Stomach smooth muscle (tissue), 2 donors: ENCODE measurements at regions not wholly inside any gene's neighbourhood (a gene's known extent, or its start where the extent isn't known, plus 50 kb on each side); places are given as distances from the start of the nearest gene placed in this dataset.

Experiments
- H3K27ac ChIP-seq: one replicate; pipeline ENCODE4 v1.7.0; 2013; ENCODE audit warnings: mild to moderate bottlenecking, low read length, inconsistent platforms
- H3K27me3 ChIP-seq, 2 donors: one replicate each; pipeline ENCODE4 v1.7.0; 2013; ENCODE audit warnings: low read length in 2 of 2; ENCODE audit not compliant: insufficient read depth in 2 of 2, control insufficient read depth in 1 of 2
- H3K36me3 ChIP-seq, 2 donors: one replicate each; pipeline ENCODE4 v1.7.0; 2013; ENCODE audit warnings: low read length in 2 of 2; ENCODE audit not compliant: control insufficient read depth in 2 of 2, insufficient read depth in 2 of 2
- H3K4me1 ChIP-seq: one replicate; pipeline ENCODE4 v1.7.0; 2013; ENCODE audit warnings: low read length; ENCODE audit not compliant: control insufficient read depth, insufficient read depth
- H3K4me3 ChIP-seq, 2 donors: one replicate each; pipeline ENCODE4 v1.7.0; 2013; ENCODE audit warnings: low read length in 2 of 2
- H3K9ac ChIP-seq, 2 donors: one replicate each; pipeline ENCODE4 v1.7.0; 2013; ENCODE audit warnings: low read length in 2 of 2, mild to moderate bottlenecking in 1 of 2
- H3K9me3 ChIP-seq, 2 donors: one replicate each; pipeline ENCODE4 v1.7.0; 2013; ENCODE audit warnings: low read length in 2 of 2; ENCODE audit not compliant: control insufficient read depth in 2 of 2
- donor health status: healthy.
- donor health status: Pancreatic carcinoma.

DNA sequence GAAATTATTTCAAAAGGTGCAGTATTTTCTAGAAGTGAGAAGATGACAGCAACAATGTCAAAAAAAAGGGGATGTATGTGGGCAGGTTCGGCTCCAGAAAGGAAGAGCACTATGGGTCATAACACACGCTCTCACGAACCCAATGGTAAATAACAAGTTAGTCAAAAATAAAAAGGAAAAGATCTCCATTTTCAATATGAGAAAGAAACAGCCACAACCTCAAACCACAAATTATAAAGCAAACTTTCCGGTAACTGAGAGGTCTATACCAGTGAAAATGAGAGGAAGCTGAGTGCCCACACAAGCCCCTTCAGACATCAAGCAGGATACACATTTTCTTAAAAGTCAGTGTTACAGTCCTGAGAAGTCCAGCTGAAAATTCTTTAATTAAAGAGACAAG, 398.5 kb upstream of the RPS23 start:
- H3K27ac ChIP-seq = no peak overlapping the region

DNA sequence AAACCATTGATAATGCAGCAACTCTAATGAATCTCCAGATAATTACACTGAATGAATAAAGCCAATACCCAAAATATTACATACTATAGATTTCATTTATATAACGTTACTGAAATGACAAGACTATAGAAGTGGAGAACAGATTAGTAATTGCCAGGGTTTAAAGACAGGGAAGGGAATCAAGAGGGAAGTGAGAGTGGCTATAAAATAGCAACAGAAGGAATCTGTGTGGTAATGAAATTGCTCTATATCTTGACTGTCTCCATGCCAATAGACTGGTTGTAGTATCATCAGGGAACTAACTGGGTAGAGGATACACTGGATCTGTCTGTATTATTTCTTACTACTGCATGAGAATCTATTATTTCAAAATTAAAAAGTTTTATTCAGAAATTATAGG, 396.5 kb upstream of the RPS23 start:
- Histone ChIP-seq H3K4me3 (no peak overlapping the region), H3K4me1 (no peaks in the 10 kb centered on the region), H3K27ac (no peak overlapping the region), H3K36me3 (no peaks in the 10 kb centered on the region), H3K27me3 (no peaks in the 10 kb centered on the region), H3K9me3 (no peaks in the 10 kb centered on the region), H3K9ac (no peak overlapping the region)

More for the DNA sequence above, 398.5 kb upstream of the RPS23 start:
- Histone ChIP-seq H3K36me3 (no peaks in the 10 kb centered on the region), H3K9me3 (no peaks in the 10 kb centered on the region), H3K4me1 (no peaks in the 10 kb centered on the region), H3K27me3 (no peaks in the 10 kb centered on the region), H3K4me3 (no peak overlapping the region), H3K9ac (no peak overlapping the region)

DNA sequence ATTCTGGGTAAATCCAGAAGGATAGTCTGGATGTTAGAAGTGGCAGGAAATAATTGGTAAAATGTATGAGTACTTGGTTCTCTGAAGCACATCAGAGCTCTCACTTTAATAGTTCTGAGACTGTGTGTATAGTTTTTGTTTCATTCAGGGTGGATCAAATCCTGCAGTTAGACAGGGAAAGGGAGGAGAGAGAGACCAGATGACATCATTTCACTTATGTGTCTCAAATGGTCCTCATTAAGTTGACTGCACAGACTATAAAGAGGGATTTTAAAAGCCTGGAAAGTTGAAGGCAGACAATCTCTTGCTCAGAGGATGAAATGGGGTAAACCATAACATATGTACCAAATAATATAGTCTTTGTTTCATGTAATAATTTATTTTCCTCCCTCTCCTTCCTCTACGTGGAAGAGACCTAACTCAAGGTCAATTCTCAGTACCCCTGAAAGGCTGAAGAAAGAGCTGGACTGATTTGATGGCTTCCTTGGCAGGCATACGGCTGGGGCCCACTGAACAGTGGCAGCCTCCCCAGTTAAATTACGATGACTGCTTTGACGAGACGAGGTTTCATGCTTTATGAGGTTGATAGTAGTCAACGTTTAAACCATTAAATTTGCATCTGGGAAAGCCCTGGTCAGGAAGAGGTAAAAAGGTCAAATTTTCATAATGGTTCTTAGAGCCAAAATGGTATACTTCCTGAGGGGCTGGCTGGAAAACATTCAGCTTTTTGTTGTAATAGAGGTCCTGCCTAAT, 395.1 kb upstream of the RPS23 start:
- H3K9me3 ChIP-seq = no peaks in the 10 kb centered on the region

DNA sequence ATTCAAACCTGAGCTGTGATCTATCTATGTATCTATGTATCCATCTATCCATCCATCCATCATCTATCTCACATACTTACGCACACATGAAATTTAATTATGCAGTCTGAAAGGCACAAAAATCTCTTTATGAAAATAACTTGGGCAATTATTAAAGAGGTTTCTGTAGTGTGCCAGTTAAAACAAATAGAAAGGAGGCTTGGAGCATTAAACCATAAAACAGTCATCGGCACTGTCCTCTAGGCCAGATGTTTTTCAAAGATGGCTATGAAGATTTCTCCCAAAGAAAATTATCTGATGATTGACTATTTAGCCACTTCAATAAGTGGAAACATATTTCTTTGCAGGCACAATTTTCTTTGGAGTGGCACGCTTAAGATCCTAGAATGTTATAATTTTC, 392.5 kb upstream of the RPS23 start:
- Histone ChIP-seq H3K27ac (no peak overlapping the region), H3K9ac (no peak overlapping the region), H3K9me3 (no peaks in the 10 kb centered on the region), H3K4me1 (no peaks in the 10 kb centered on the region), H3K4me3 (no peak overlapping the region), H3K36me3 (no peaks in the 10 kb centered on the region), H3K27me3 (no peaks in the 10 kb centered on the region)

More for the DNA sequence above, 395.1 kb upstream of the RPS23 start:
- Histone ChIP-seq H3K27ac (no peak overlapping the region), H3K4me3 (no peak overlapping the region), H3K9ac (no peak overlapping the region), H3K27me3 (no peaks in the 10 kb centered on the region), H3K4me1 (no peaks in the 10 kb centered on the region), H3K36me3 (no peaks in the 10 kb centered on the region)

- no peak overlapping the region for H3K27ac ChIP-seq
- H3K9me3 ChIP-seq = no peaks in the 10 kb centered on the region
- H3K9ac ChIP-seq = no peak overlapping the region
- H3K27me3 ChIP-seq = no peaks in the 10 kb centered on the region
- no peak overlapping the region for H3K4me3 ChIP-seq
- no peaks in the 10 kb centered on the region for H3K36me3 ChIP-seq
- H3K4me1 ChIP-seq = no peaks in the 10 kb centered on the region
These were observed 391.6 kb upstream of the RPS23 start for GRCh38 chr5:82669720-82670119.

DNA sequence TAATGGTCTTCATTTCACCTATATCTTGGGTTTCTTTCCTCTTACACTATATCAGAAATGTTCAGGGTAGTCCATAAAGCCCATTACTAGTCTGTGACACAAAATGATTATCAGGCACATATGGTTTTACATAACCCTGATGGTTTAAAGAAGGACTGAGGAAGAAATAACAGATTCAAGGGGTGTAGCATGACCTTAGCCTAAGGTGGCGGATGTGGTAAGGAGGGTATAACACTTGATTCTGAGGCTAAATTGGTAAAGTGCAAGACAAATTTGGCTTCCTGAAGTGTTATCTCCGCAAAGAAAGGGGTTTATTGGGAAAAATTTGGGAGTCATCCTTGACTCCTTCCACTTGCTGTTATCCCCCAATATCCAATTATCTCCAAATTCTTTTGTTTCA, 388.2 kb upstream of the RPS23 start:
- Histone ChIP-seq H3K27ac (no peak overlapping the region), H3K9me3 (no peaks in the 10 kb centered on the region), H3K27me3 (no peaks in the 10 kb centered on the region), H3K4me3 (no peak overlapping the region), H3K4me1 (no peaks in the 10 kb centered on the region), H3K36me3 (no peaks in the 10 kb centered on the region), H3K9ac (no peak overlapping the region)

- no peaks in the 10 kb centered on the region for H3K27me3 ChIP-seq
- no peak overlapping the region for H3K27ac ChIP-seq
- no peaks in the 10 kb centered on the region for H3K36me3 ChIP-seq
- no peaks in the 10 kb centered on the region for H3K4me1 ChIP-seq
- no peak overlapping the region for H3K9ac ChIP-seq
- no peaks in the 10 kb centered on the region for H3K9me3 ChIP-seq
- H3K4me3 ChIP-seq = no peak overlapping the region
These were observed 386.6 kb upstream of the RPS23 start for GRCh38 chr5:82664732-82665131.

GRCh38 chr5:82663225-82663624, 385.1 kb upstream of the RPS23 start:
- no peaks in the 10 kb centered on the region for H3K36me3 ChIP-seq
- H3K9ac ChIP-seq = no peak overlapping the region
- no peaks in the 10 kb centered on the region for H3K4me1 ChIP-seq
- H3K9me3 ChIP-seq = no peaks in the 10 kb centered on the region
- no peaks in the 10 kb centered on the region for H3K27me3 ChIP-seq
- no peak overlapping the region for H3K27ac ChIP-seq
- H3K4me3 ChIP-seq = no peak overlapping the region

DNA sequence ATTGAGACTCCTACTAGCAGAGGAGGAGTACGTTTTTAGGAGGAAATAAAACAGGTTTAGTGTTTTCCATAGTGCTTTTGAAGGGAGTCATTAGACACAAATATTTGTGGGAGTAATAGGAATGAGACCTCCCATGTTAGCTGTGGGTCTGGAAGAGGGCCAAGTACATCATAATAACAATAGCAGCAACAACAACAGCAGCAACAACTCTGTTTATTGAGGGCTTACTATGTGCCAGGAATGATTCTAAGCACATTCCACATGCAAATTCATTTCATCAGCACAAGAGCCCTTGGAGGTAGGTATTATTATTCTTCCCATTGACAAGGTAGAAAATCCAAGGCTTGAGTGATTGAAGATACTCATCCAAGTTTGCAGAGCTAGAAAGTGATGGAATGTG, 384.2 kb upstream of the RPS23 start:
- H3K36me3 ChIP-seq = no peaks in the 10 kb centered on the region
- H3K4me1 ChIP-seq = no peaks in the 10 kb centered on the region

DNA sequence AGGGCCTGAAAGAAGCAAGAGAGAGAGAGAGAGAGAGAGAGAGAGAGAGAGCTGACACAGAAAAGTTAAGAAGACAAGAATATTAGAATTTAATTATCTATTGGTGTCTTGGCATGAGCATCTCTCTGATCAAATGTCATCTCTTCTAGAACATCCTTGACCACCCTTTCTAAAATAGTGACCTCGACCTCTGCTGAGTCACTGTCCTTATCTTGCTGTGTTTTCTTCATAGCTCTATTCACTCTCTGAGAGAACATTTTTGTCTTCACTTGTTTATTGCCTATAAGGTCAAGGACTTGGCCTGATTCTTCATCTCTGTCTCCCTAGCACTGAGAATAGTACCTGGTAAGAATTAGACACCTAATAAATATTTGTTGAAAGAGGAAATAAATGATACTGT, 383.8 kb upstream of the RPS23 start:
- H3K9me3 ChIP-seq = no peaks in the 10 kb centered on the region
- H3K4me1 ChIP-seq = no peaks in the 10 kb centered on the region
- no peaks in the 10 kb centered on the region for H3K27me3 ChIP-seq
- H3K9ac ChIP-seq = no peak overlapping the region
- H3K4me3 ChIP-seq = no peak overlapping the region
- H3K36me3 ChIP-seq = no peaks in the 10 kb centered on the region
- H3K27ac ChIP-seq = no peak overlapping the region

More for the DNA sequence above, 384.2 kb upstream of the RPS23 start:
- no peak overlapping the region for H3K27ac ChIP-seq
- no peaks in the 10 kb centered on the region for H3K27me3 ChIP-seq
- no peaks in the 10 kb centered on the region for H3K9me3 ChIP-seq
- no peak overlapping the region for H3K9ac ChIP-seq
- H3K4me3 ChIP-seq = no peak overlapping the region

DNA sequence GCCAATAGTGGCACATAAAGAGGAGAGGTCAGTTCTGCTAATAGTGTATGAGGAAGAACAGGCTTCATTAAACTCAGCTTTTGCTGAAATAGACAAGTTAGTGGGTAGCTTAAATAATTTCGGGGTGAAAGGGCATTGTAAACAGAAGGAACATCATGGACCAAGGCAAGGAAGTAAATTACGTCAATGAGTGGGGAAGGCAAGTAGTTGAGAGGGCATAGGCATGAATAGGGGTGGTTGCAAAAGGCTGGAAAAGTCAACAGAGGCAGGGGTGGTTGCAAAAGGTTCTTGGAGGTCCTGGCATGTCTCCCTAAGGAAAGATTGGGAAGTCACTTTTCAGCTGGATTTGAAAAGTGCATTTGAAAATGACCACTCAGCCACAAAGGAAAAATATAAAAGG, 383.3 kb upstream of the RPS23 start:
- H3K36me3 ChIP-seq = no peaks in the 10 kb centered on the region
- no peaks in the 10 kb centered on the region for H3K9me3 ChIP-seq
- no peaks in the 10 kb centered on the region for H3K4me1 ChIP-seq
- no peaks in the 10 kb centered on the region for H3K27me3 ChIP-seq
- H3K9ac ChIP-seq = no peak overlapping the region
- H3K27ac ChIP-seq = no peak overlapping the region
- H3K4me3 ChIP-seq = no peak overlapping the region
